SK-N-MC (cell line): ENCODE measurements at regions not wholly inside any gene's neighbourhood (a gene's known extent, or its start where the extent isn't known, plus 50 kb on each side); places are given as distances from the start of the nearest gene placed in this dataset.

Source experiments
- EZH2 ChIP-seq: fragments of 200-600 bp; sonication (generic); IDR thresholded peaks from one replicate; pipeline ENCODE4 v1.6.1; 2017; ENCODE audit warnings: antibody characterized with exemption
- FOXP2 ChIP-seq: optimal IDR thresholded peaks from 2 replicates; pipeline ENCODE3; 2011; ENCODE audit warnings: mild to moderate bottlenecking, moderate library complexity; ENCODE audit not compliant: insufficient read depth; ENCODE audit errors: extremely low read length, control extremely low read depth
- POLR2AphosphoS5 ChIP-seq: IDR thresholded peaks from 2 replicates; pipeline ENCODE4 v1.6.1; 2012; ENCODE audit warnings: mild to moderate bottlenecking, low read depth, low read length, borderline replicate concordance

DNA sequence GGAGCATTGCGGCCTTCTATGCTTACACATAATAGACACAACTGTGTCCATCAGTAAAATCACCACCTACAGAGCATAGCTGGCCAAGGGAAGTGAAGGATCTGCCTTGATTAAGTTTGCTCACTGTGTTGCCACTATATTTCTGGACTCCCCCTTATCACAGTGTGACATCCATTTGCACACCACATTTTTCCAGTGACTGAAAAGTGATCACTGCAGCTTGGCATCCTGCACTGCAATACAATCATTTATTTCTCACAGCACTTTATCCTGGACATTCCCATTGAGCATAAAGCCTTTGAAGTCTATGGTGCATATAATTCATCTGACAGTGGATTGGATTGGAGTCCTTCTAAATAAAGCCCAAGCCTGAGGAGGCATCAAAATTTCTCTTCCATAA lies 217.2 kb downstream of the NOVA1 start:
- TF ChIP-seq POLR2AphosphoS5 (no peak), EZH2 (no peak), FOXP2 (no peak)
